Right lobe of liver (tissue), 6 donors: ENCODE measurements at regions not wholly inside any gene's neighbourhood (a gene's known extent, or its start where the extent isn't known, plus 50 kb on each side); places are given as distances from the start of the nearest gene placed in this dataset.

Experiments
- ATAC-seq, 4 donors: fragments of 200-7000 bp; cut with Tn5 transposase; one replicate each; pipeline ENCODE4 v1.9.1; 2020; ENCODE audit warnings: mild to moderate bottlenecking in 4 of 4, moderate library complexity in 4 of 4
- DNase-seq, 3 donors: peaks; one replicate each; pipeline ENCODE4 v3.0.0-alpha.2; 2020
- H3K27ac ChIP-seq, 3 donors: fragments of 200-600 bp; one replicate each; pipeline ENCODE4 v1.8.0; 2022
- H3K27me3 ChIP-seq, 2 donors: fragments of 200-600 bp; one replicate each; pipeline ENCODE4 v1.8.0; 2022
- H3K36me3 ChIP-seq, 4 donors: fragments of 200-600 bp; sonication (generic) in 1 of 4; one replicate each; pipeline versions ENCODE4 v1.5.1 to v1.8.0; 2017 to 2022; ENCODE audit warnings: control low read depth in 1 of 4
- H3K4me1 ChIP-seq, 4 donors: fragments of 200-600 bp; sonication (generic) in 1 of 4; one replicate each; pipeline versions ENCODE4 v1.5.1 to v1.8.0; 2017 to 2022; ENCODE audit warnings: control low read depth in 1 of 4
- H3K4me3 ChIP-seq, 3 donors: fragments of 200-600 bp; one replicate each; pipeline ENCODE4 v1.8.0; 2022
- H3K9me3 ChIP-seq, 4 donors: fragments of 200-600 bp; sonication (generic) in 1 of 4; one replicate each; pipeline versions ENCODE4 v1.5.1 to v1.8.0; 2017 to 2022; ENCODE audit warnings: control low read depth in 1 of 4
- POLR2A ChIP-seq: fragments of 450-650 bp; IDR thresholded peaks from one replicate; pipeline ENCODE4 v1.6.1; 2017; ENCODE audit warnings: antibody characterized with exemption, mild to moderate bottlenecking
- WGBS: methylation state at CpG from one replicate; pipeline ENCODE4 v1.1.6; 2018; ENCODE audit warnings: low coverage, low lambda C conversion rate; ENCODE audit not compliant: insufficient coverage; ENCODE audit errors: missing lambda C conversion rate; 5-methylcytosine and 5-hydroxymethylcytosine counted together
- intact Hi-C, 2 donors: fragments of 100-400 bp; cut with DNase I; formaldehyde crosslinking; loops; one replicate each; pipeline versions ENCODE4 v1.11.2 to v1.14.1; 2022
- TF ChIP-seq, protein P1 (sequence below), 4 donors: fragments of 200-600 bp in 3 of 4; fragments of 450-650 bp in 1 of 4; IDR thresholded peaks; one replicate each; pipeline versions ENCODE4 v1.5.1 to v1.8.0; 2016 to 2022; ENCODE audit warnings: antibody characterized with exemption in 4 of 4, mild to moderate bottlenecking in 2 of 4
- donor health status: DM: no; HTN: yes; CAD: no.
- donor health status: DM: no; HTN: no; CAD: no.
- donor health status: DM: no; HTN: no; CAD: no.
- donor health status: DM: no; HTN: yes; CAD: no.
- donor health status: DM: no; HTN: yes; CAD: no.

GRCh38 chrX:35090801-35091200 lies 148.2 kb downstream of the FAM47B start:
- intact Hi-C loops: no loop called here
- ATAC-seq: no peak

DNA sequence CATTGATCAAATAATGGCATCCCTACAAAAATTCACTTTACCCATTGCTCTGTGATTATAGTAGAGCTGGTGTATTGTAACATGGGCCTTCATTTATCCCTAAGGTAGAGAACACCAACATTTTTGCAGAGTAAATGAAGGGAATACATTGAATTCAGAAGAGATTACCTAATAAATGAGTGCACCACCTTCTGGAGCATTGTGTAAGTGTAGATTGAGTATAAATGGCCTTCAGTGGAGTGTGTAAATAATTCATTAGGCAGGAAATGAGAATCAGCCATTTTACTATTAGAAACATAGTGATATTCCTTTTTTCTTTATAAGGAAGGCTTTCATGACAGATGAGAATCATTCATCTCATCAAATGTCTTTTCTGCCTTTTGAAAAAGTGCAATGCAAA lies 155.8 kb downstream of the FAM47B start:
- intact Hi-C loops: no loop called here
- TF ChIP-seq, protein P1, sequence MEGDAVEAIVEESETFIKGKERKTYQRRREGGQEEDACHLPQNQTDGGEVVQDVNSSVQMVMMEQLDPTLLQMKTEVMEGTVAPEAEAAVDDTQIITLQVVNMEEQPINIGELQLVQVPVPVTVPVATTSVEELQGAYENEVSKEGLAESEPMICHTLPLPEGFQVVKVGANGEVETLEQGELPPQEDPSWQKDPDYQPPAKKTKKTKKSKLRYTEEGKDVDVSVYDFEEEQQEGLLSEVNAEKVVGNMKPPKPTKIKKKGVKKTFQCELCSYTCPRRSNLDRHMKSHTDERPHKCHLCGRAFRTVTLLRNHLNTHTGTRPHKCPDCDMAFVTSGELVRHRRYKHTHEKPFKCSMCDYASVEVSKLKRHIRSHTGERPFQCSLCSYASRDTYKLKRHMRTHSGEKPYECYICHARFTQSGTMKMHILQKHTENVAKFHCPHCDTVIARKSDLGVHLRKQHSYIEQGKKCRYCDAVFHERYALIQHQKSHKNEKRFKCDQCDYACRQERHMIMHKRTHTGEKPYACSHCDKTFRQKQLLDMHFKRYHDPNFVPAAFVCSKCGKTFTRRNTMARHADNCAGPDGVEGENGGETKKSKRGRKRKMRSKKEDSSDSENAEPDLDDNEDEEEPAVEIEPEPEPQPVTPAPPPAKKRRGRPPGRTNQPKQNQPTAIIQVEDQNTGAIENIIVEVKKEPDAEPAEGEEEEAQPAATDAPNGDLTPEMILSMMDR (IDR thresholded peaks at IDR 0.05): no peak
- no peak for TF ChIP-seq POLR2A
- Histone ChIP-seq H3K27ac (no peak overlapping the region), H3K4me1 (no peaks in the 10 kb centered on the region), H3K4me3 (no peak overlapping the region), H3K36me3 (no peaks in the 10 kb centered on the region), H3K27me3 (no peaks in the 10 kb centered on the region), H3K9me3 (no peaks in the 10 kb centered on the region)
- DNase-seq: no peak
- ATAC-seq: no peak

More at GRCh38 chrX:35090801-35091200, 148.2 kb downstream of the FAM47B start:
- H3K27me3 ChIP-seq: no peaks in the 10 kb centered on the region
- DNase-seq: no peak
- H3K27ac ChIP-seq: no peak overlapping the region
- no peak for TF ChIP-seq POLR2A
- TF ChIP-seq, protein P1 (IDR thresholded peaks at IDR 0.05): no peak
- no peaks in the 10 kb centered on the region for H3K9me3 ChIP-seq
- no peaks in the 10 kb centered on the region for H3K36me3 ChIP-seq
- no peak overlapping the region for H3K4me3 ChIP-seq
- H3K4me1 ChIP-seq: no peaks in the 10 kb centered on the region

DNA sequence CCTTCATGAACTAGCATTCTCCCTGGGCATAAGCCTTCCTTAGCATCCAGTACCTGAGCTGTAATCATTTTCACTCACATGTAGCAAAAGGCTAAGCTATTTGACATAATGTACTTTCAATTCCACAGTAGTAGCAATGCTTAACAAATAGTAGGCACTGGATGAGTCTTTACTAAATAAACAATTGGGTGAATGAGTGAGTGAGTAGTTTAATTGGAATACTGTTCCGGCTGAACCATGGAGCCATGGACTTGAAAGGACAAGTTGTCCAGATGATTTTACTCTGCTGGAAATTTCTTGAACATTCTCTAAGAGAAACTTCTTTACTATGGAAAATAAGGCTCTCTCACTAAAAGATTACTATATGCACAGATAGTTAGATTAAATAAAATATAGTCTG lies 159.3 kb downstream of the FAM47B start:
- Histone ChIP-seq H3K36me3 (no peaks in the 10 kb centered on the region), H3K27me3 (no peaks in the 10 kb centered on the region), H3K27ac (no peak overlapping the region), H3K9me3 (no peaks in the 10 kb centered on the region), H3K4me3 (no peak overlapping the region), H3K4me1 (no peaks in the 10 kb centered on the region)
- TF ChIP-seq, protein P1 (IDR thresholded peaks at IDR 0.05): no peak
- no peak for TF ChIP-seq POLR2A
- intact Hi-C loops: no loop called here
- DNase-seq (no peak), ATAC-seq (no peak)
- WGBS: 75% methylated on average over 1 of the region's 1 CpG

- Histone ChIP-seq H3K36me3 (no peaks in the 10 kb centered on the region), H3K4me1 (no peaks in the 10 kb centered on the region), H3K27ac (no peak overlapping the region), H3K27me3 (no peaks in the 10 kb centered on the region), H3K4me3 (no peak overlapping the region), H3K9me3 (no peaks in the 10 kb centered on the region)
- no peak for TF ChIP-seq POLR2A
- TF ChIP-seq, protein P1 (IDR thresholded peaks at IDR 0.05): no peak
- intact Hi-C loops: no loop called here
- ATAC-seq (no peak), DNase-seq (no peak)
- WGBS: 51% methylated on average over 3 of the region's 3 CpGs
Observed at GRCh38 chrX:35104626-35105025, 162.0 kb downstream of the FAM47B start.

DNA sequence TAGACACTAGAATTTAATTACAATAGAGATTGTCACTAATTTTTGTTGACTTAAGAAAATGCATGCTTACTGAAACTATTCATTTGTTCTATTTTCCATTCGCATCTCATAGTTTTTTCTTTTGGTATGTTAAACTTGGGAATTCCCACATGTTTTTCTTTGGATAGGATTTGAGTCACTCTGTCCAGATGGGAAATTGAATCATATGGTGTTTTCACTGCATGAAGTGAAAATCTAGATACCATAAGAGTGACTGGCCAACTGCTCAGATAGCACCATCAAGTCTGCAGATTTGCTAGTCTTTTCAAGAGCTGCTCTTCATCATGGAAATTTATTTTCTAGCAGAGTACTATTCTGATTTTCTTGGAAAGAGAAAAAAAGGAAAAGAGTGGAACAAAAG lies 172.6 kb downstream of the FAM47B start:
- H3K27me3 ChIP-seq: peaks cover 0 to 5% of the 10 kb centered on the region in 2 donors
- intact Hi-C loops: no loop called here
- TF ChIP-seq POLR2A: no peak
- TF ChIP-seq, protein P1 (IDR thresholded peaks at IDR 0.05): no peak
- ATAC-seq (no peak), DNase-seq (no peak)
- no peaks in the 10 kb centered on the region for H3K4me1 ChIP-seq
- no peaks in the 10 kb centered on the region for H3K9me3 ChIP-seq
- no peak overlapping the region for H3K4me3 ChIP-seq
- no peaks in the 10 kb centered on the region for H3K36me3 ChIP-seq
- no peak overlapping the region for H3K27ac ChIP-seq
- 57% methylated on average over 1 of the region's 1 CpG for WGBS
